ENCODE measurements at regions not wholly inside any gene's neighbourhood (a gene's known extent, or its start where the extent isn't known, plus 50 kb on each side); places are given as distances from the start of the nearest gene placed in this dataset.
A peak's percentile ranks its signal among the peaks of the same experiment; 100 is the strongest.
"Not testable (repeated sequence)": the region's sequence is repeated elsewhere in the genome, so short reads cannot be mapped to it uniquely, and the experiment has no call there.

- Histone ChIP-seq H3K27me3 (ENCODE audit: control insufficient read depth, insufficient read depth, low read length) (no peaks in the 10 kb centered on the region), H3K9ac (ENCODE audit: low read length in 3 of 3) (no peak overlapping the region), H3K27ac (ENCODE audit: low read depth in 2 of 2, low read length in 2 of 2) (no peak overlapping the region), H3K36me3 (ENCODE audit: control insufficient read depth in 2 of 3, insufficient read depth in 3 of 3, low read length in 3 of 3) (no peaks in the 10 kb centered on the region), H3K9me3 (ENCODE audit: control insufficient read depth in 2 of 3, insufficient read depth in 1 of 3, low read length in 3 of 3) (no peaks in the 10 kb centered on the region), H3K4me3 (ENCODE audit: low read length in 3 of 3) (no peak overlapping the region), H3K4me1 (ENCODE audit: control insufficient read depth in 2 of 3, insufficient read depth in 2 of 3, low read depth in 1 of 3, low read length in 3 of 3) (no peaks in the 10 kb centered on the region)
- intact Hi-C loops (cut with DNase I): no loop called here
- DNase-seq (peak in 1 of 5 donors; percentile 32), FAIRE-seq (no peak)
- TF ChIP-seq CTCF (IDR thresholded peaks at IDR 0.05; ENCODE audit: borderline replicate concordance, extremely low read depth, insufficient read depth): no peak
These were observed 168.2 kb downstream of the TBC1D2B start for GRCh38 chr15:77909182-77909940.

GRCh38 chr15:77908752-77909111 lies 168.8 kb downstream of the TBC1D2B start:
- H3K9me3 ChIP-seq (ENCODE audit: control insufficient read depth in 2 of 3, insufficient read depth in 1 of 3, low read length in 3 of 3); intact Hi-C loops (cut with DNase I); H3K27me3 ChIP-seq (ENCODE audit: control insufficient read depth, insufficient read depth, low read length); H3K27ac ChIP-seq (ENCODE audit: low read depth in 2 of 2, low read length in 2 of 2); H3K36me3 ChIP-seq (ENCODE audit: control insufficient read depth in 2 of 3, insufficient read depth in 3 of 3, low read length in 3 of 3); FAIRE-seq; H3K4me3 ChIP-seq (ENCODE audit: low read length in 3 of 3); H3K4me1 ChIP-seq (ENCODE audit: control insufficient read depth in 2 of 3, insufficient read depth in 2 of 3, low read depth in 1 of 3, low read length in 3 of 3); H3K9ac ChIP-seq (ENCODE audit: low read length in 3 of 3): not testable (repeated sequence)
- peak in 1 of 5 donors; percentile 32 for DNase-seq

- Histone ChIP-seq H3K27ac (ENCODE audit: low read depth in 2 of 2, low read length in 2 of 2) (no peak overlapping the region), H3K9ac (ENCODE audit: low read length in 3 of 3) (no peak overlapping the region), H3K36me3 (ENCODE audit: control insufficient read depth in 2 of 3, insufficient read depth in 3 of 3, low read length in 3 of 3) (no peaks in the 10 kb centered on the region), H3K9me3 (ENCODE audit: control insufficient read depth in 2 of 3, insufficient read depth in 1 of 3, low read length in 3 of 3) (no peaks in the 10 kb centered on the region), H3K27me3 (ENCODE audit: control insufficient read depth, insufficient read depth, low read length) (no peaks in the 10 kb centered on the region), H3K4me3 (ENCODE audit: low read length in 3 of 3) (no peak overlapping the region), H3K4me1 (ENCODE audit: control insufficient read depth in 2 of 3, insufficient read depth in 2 of 3, low read depth in 1 of 3, low read length in 3 of 3) (no peaks in the 10 kb centered on the region)
- intact Hi-C loops (cut with DNase I): no loop called here
- peak; percentile 41 to 75 (median 53) for DNase-seq
- no peak for FAIRE-seq
- peak; percentile 12 for TF ChIP-seq CTCF (IDR thresholded peaks at IDR 0.05; ENCODE audit: borderline replicate concordance, extremely low read depth, insufficient read depth)
These were observed 169.4 kb downstream of the TBC1D2B start for GRCh38 chr15:77907824-77908751.

- H3K9ac ChIP-seq (ENCODE audit: low read length in 3 of 3); intact Hi-C loops (cut with DNase I); H3K9me3 ChIP-seq (ENCODE audit: control insufficient read depth in 2 of 3, insufficient read depth in 1 of 3, low read length in 3 of 3); H3K4me3 ChIP-seq (ENCODE audit: low read length in 3 of 3); H3K27me3 ChIP-seq (ENCODE audit: control insufficient read depth, insufficient read depth, low read length); H3K27ac ChIP-seq (ENCODE audit: low read depth in 2 of 2, low read length in 2 of 2); FAIRE-seq; H3K4me1 ChIP-seq (ENCODE audit: control insufficient read depth in 2 of 3, insufficient read depth in 2 of 3, low read depth in 1 of 3, low read length in 3 of 3); DNase-seq; H3K36me3 ChIP-seq (ENCODE audit: control insufficient read depth in 2 of 3, insufficient read depth in 3 of 3, low read length in 3 of 3): not testable (repeated sequence)
These were observed 171.2 kb downstream of the TBC1D2B start for GRCh38 chr15:77906062-77906990.

Data from kidney (tissue), 13 donors.